ENCODE measurements at regions not wholly inside any gene's neighbourhood (a gene's known extent, or its start where the extent isn't known, plus 50 kb on each side); places are given as distances from the start of the nearest gene placed in this dataset.

GRCh38 chr16:13767215-13767614, 152.7 kb upstream of the ERCC4 start:
- intact Hi-C loops (cut with micrococcal nuclease; ENCODE audit: unreplicated experiment) = no loop called here
- RAD21 ChIA-PET (ENCODE audit: unreplicated experiment) = interaction anchor here (0.7 to 3.3 kb wide), 17 partner anchors 107 to 1231 kb away, joined by 3 to 42 read pairs (median 3); no protein-coding TSS in a partner anchor
- Histone ChIP-seq H2AFZ (ENCODE audit: control insufficient read depth, low read depth, low read length) (no peak overlapping the region), H3K27me3 (replicated peaks in 1 of 2; ENCODE audit: control insufficient read depth in 2 of 2, insufficient read depth in 2 of 2, low read length in 1 of 2) (no peaks in the 10 kb centered on the region), H3K36me3 (ENCODE audit: control insufficient read depth in 2 of 2, insufficient read depth in 2 of 2, low read length in 1 of 2) (no peaks in the 10 kb centered on the region), H3K9me3 (replicated peaks; ENCODE audit: control insufficient read depth, insufficient read depth, low read length) (no peaks in the 10 kb centered on the region; the same call in 2 of the 3 replicates), H3K4me1 (ENCODE audit: control insufficient read depth, insufficient read depth, low read length) (no peaks in the 10 kb centered on the region), H3K79me2 (ENCODE audit: control insufficient read depth, insufficient read depth, low read length) (no peaks in the 10 kb centered on the region), H3K4me2 (ENCODE audit: control insufficient read depth, insufficient read depth) (no peak overlapping the region), H3K27ac (ENCODE audit: control insufficient read depth, insufficient read depth) (no peak overlapping the region), H3K9ac (ENCODE audit: control insufficient read depth, insufficient read depth, low read length) (no peak overlapping the region), H3K4me3 (no peak overlapping the region), H4K20me1 (ENCODE audit: control insufficient read depth, insufficient read depth) (no peaks in the 10 kb centered on the region)
- no peak for FAIRE-seq
- POLR2A ChIA-PET = no interaction called here
- CTCF ChIA-PET = interaction anchor here (0.6 to 4.0 kb wide), 26 partner anchors 15 to 1672 kb away, joined by 3 to 27 read pairs (median 6); partner anchors contain the start of gene ERCC4
- no peak for DNase-seq (ENCODE audit: low read depth, low spot score)
- ATAC-seq = peak; percentile 42; the same call in 2 of the 3 replicates
- SMC1A ChIA-PET (ENCODE audit: uncharacterized antibody, unreplicated experiment) = interaction anchor here (0.6 to 3.0 kb wide), 28 partner anchors 9 to 1673 kb away, joined by 3 to 14 read pairs (median 4); no protein-coding TSS in a partner anchor
- no peak for TF ChIP-seq JUNB (IDR thresholded peaks at IDR 0.05)
- TF ChIP-seq RAD21 (IDR thresholded peaks at IDR 0.05; ENCODE audit: insufficient read depth, low read depth, low read length) = peak; percentile 58
- TF ChIP-seq SMC3 (IDR thresholded peaks at IDR 0.05; ENCODE audit: borderline replicate concordance, low read length) = peak; percentile 29; the same call in 1 of the 2 replicates
- TF ChIP-seq PML (IDR thresholded peaks at IDR 0.05; ENCODE audit: low read length) = no peak
- no peak for TF ChIP-seq NR2C2 (IDR thresholded peaks at IDR 0.05; ENCODE audit: borderline replicate concordance, control insufficient read depth, insufficient read length, low read depth)
- TF ChIP-seq, protein P1, sequence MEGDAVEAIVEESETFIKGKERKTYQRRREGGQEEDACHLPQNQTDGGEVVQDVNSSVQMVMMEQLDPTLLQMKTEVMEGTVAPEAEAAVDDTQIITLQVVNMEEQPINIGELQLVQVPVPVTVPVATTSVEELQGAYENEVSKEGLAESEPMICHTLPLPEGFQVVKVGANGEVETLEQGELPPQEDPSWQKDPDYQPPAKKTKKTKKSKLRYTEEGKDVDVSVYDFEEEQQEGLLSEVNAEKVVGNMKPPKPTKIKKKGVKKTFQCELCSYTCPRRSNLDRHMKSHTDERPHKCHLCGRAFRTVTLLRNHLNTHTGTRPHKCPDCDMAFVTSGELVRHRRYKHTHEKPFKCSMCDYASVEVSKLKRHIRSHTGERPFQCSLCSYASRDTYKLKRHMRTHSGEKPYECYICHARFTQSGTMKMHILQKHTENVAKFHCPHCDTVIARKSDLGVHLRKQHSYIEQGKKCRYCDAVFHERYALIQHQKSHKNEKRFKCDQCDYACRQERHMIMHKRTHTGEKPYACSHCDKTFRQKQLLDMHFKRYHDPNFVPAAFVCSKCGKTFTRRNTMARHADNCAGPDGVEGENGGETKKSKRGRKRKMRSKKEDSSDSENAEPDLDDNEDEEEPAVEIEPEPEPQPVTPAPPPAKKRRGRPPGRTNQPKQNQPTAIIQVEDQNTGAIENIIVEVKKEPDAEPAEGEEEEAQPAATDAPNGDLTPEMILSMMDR (IDR thresholded peaks at IDR 0.05 in 2 of 3, conservative IDR thresholded peaks at IDR 0.05 in 1 of 3; ENCODE audit: control insufficient read depth in 2 of 3, extremely low read depth in 1 of 3, insufficient read depth in 1 of 3, low read depth in 3 of 3, low read length in 3 of 3) = peak; percentile 10 to 42 (median 28); a peak in 3 of 6 replicates
- WGBS (ENCODE audit: insufficient coverage, insufficient replicate concordance, low lambda C conversion rate, missing lambda C conversion rate) = 25% methylated on average over 7 of the region's 7 CpGs
- in situ Hi-C loops (cut with MboI) = no loop called here
- BruUV-seq (replicated peaks) = no TSS peak
